ENCODE measurements at regions not wholly inside any gene's neighbourhood (a gene's known extent, or its start where the extent isn't known, plus 50 kb on each side); places are given as distances from the start of the nearest gene placed in this dataset.

DNA sequence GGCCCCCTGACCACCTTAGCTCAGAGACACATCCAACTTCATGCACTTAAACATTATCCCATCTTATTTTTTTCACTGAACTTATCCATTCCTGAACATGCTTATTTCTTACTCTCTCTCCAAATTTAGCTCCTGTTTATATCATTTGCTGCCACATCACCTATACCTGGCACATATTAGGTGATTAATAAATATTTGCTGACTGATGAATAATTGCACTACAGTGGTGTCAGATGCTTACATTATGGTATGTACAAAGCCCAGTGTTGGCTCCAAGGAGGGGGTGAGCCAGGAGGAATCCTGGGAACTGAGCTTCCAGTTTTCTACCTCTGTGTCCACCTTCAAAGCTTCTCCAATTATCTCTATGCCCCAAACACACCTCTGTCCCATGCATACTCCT lies 124.0 kb upstream of the PMFBP1 start:
- Mint-ChIP-seq H3K27me3 (ENCODE audit: unreplicated experiment) (no peaks in the 10 kb centered on the region), H3K27ac (ENCODE audit: unreplicated experiment) (no peak overlapping the region), H3K9me3 (ENCODE audit: unreplicated experiment) (no peaks in the 10 kb centered on the region), H3K4me3 (ENCODE audit: unreplicated experiment) (no peak overlapping the region), H3K4me1 (ENCODE audit: unreplicated experiment) (peaks cover 7% of the 10 kb centered on the region), H3K36me3 (ENCODE audit: low read depth, unreplicated experiment) (no peaks in the 10 kb centered on the region)
- TF ChIP-seq, protein P1, sequence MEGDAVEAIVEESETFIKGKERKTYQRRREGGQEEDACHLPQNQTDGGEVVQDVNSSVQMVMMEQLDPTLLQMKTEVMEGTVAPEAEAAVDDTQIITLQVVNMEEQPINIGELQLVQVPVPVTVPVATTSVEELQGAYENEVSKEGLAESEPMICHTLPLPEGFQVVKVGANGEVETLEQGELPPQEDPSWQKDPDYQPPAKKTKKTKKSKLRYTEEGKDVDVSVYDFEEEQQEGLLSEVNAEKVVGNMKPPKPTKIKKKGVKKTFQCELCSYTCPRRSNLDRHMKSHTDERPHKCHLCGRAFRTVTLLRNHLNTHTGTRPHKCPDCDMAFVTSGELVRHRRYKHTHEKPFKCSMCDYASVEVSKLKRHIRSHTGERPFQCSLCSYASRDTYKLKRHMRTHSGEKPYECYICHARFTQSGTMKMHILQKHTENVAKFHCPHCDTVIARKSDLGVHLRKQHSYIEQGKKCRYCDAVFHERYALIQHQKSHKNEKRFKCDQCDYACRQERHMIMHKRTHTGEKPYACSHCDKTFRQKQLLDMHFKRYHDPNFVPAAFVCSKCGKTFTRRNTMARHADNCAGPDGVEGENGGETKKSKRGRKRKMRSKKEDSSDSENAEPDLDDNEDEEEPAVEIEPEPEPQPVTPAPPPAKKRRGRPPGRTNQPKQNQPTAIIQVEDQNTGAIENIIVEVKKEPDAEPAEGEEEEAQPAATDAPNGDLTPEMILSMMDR (IDR thresholded peaks at IDR 0.05; ENCODE audit: unreplicated experiment), result no peak
- no peak for DNase-seq (ENCODE audit: low spot score)

DNA sequence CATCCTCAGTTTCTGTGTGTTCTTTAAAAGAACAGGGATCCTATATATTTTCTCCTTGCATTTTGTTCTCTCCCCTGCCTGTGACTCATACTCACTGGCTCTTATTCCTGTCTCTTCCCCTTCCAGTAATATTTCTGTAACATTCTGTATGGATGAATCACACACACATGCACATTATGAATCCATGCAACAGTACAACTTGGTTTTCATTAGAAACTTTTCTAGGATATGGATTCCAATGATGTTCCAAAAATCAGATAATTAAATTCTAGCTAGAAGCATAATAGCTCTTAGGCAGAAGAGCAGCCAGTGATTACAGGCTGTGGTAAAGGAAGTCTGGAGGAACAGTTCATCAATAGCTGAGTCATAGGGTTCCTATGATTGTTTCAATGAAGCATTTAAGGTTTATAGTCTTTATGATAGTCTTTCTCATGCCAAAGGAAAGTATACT lies 119.6 kb upstream of the PMFBP1 start:
- H3K4me3 Mint-ChIP-seq (ENCODE audit: unreplicated experiment), result no peak overlapping the region
- TF ChIP-seq, protein P1 (IDR thresholded peaks at IDR 0.05; ENCODE audit: unreplicated experiment), result no peak
- DNase-seq (ENCODE audit: low spot score), result no peak
- no peaks in the 10 kb centered on the region for H3K9me3 Mint-ChIP-seq (ENCODE audit: unreplicated experiment)
- no peaks in the 10 kb centered on the region for H3K27me3 Mint-ChIP-seq (ENCODE audit: unreplicated experiment)
- no peaks in the 10 kb centered on the region for H3K36me3 Mint-ChIP-seq (ENCODE audit: low read depth, unreplicated experiment)
- H3K4me1 Mint-ChIP-seq (ENCODE audit: unreplicated experiment), result peaks cover 7% of the 10 kb centered on the region
- no peak overlapping the region for H3K27ac Mint-ChIP-seq (ENCODE audit: unreplicated experiment)

DNA sequence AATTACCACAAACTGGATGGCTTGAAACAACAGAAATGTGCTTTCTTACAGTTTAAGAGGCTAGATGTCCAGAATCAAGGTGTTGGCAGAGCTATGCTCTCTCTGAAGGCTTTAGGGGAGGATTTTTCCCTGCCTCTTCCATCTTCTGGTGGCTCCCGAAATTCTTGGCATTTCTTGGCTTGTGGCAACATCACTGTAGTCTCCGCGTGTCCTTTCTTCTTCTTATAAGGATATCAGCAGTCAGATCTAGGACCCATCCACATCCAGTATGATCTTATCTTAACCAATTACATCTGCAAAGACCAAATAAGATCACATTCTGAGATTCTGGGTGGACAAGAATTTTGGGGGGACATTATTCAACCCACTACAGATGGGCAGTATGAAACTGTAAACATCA lies 119.2 kb upstream of the PMFBP1 start:
- Mint-ChIP-seq H3K36me3 (ENCODE audit: low read depth, unreplicated experiment) (no peaks in the 10 kb centered on the region), H3K27ac (ENCODE audit: unreplicated experiment) (no peak overlapping the region), H3K4me1 (ENCODE audit: unreplicated experiment) (peaks cover 7% of the 10 kb centered on the region), H3K9me3 (ENCODE audit: unreplicated experiment) (no peaks in the 10 kb centered on the region), H3K4me3 (ENCODE audit: unreplicated experiment) (no peak overlapping the region), H3K27me3 (ENCODE audit: unreplicated experiment) (no peaks in the 10 kb centered on the region)
- TF ChIP-seq, protein P1 (IDR thresholded peaks at IDR 0.05; ENCODE audit: unreplicated experiment), result no peak
- DNase-seq (ENCODE audit: low spot score), result no peak

- Mint-ChIP-seq H3K27ac (ENCODE audit: unreplicated experiment) (no peak overlapping the region), H3K4me3 (ENCODE audit: unreplicated experiment) (no peak overlapping the region), H3K4me1 (ENCODE audit: unreplicated experiment) (peaks cover 10% of the 10 kb centered on the region)
These were observed 115.7 kb upstream of the PMFBP1 start for GRCh38 chr16:72287649-72288048.

DNA sequence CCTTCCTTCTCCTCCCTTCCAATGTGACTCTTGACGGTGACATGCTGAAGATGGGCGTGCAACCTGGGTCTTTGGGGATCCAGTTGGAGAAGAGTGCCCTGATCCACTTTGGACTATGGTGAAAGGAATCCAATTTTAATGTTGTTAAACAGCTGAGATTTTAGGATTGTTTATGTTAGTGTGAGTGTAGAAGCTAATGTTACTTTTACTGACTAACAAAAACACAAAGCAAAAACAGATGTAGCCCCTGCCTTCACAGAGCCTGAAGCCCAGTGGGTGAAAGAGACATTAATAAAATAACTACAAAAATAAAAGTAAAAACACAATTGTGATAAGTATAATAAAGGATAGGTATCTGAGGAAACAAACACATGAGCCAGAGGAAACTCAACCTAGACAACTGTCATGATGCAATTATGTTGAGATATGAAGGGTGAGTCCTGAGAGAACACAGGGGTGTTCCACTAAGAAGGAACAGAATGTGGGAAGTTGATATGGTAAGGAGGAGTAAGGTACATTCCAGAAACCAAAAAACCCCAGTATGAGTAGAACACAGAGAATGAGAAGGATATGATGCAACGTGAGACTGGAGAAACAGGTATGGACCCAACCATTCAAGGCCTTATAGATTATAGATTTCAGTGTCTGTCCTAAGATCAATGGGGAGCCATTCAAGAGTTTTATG lies 115.1 kb upstream of the PMFBP1 start:
- Mint-ChIP-seq H3K4me1 (ENCODE audit: unreplicated experiment) (peaks cover 9% of the 10 kb centered on the region), H3K4me3 (ENCODE audit: unreplicated experiment) (no peak overlapping the region), H3K36me3 (ENCODE audit: low read depth, unreplicated experiment) (no peaks in the 10 kb centered on the region), H3K27me3 (ENCODE audit: unreplicated experiment) (peaks cover 2% of the 10 kb centered on the region), H3K27ac (ENCODE audit: unreplicated experiment) (no peak overlapping the region), H3K9me3 (ENCODE audit: unreplicated experiment) (no peaks in the 10 kb centered on the region)
- no peak for DNase-seq (ENCODE audit: low spot score)
- TF ChIP-seq, protein P1 (IDR thresholded peaks at IDR 0.05; ENCODE audit: unreplicated experiment), result no peak

More at GRCh38 chr16:72287649-72288048, 115.7 kb upstream of the PMFBP1 start:
- DNase-seq (ENCODE audit: low spot score), result no peak
- Mint-ChIP-seq H3K9me3 (ENCODE audit: unreplicated experiment) (no peaks in the 10 kb centered on the region), H3K27me3 (ENCODE audit: unreplicated experiment) (peaks cover 2% of the 10 kb centered on the region), H3K36me3 (ENCODE audit: low read depth, unreplicated experiment) (no peaks in the 10 kb centered on the region)
- TF ChIP-seq, protein P1 (IDR thresholded peaks at IDR 0.05; ENCODE audit: unreplicated experiment), result no peak

Measured in endothelial cell (in vitro differentiated cells).